IMR-90 (cell line): ENCODE measurements at regions not wholly inside any gene's neighbourhood (a gene's known extent, or its start where the extent isn't known, plus 50 kb on each side); places are given as distances from the start of the nearest gene placed in this dataset.

Experiments used
- BHLHE40 ChIP-seq: fragments of 150-350 bp; IDR thresholded peaks from 2 replicates; pipeline ENCODE4 v1.6.1; 2016; ENCODE audit warnings: mild to moderate bottlenecking, low read depth, low read length
- CEBPB ChIP-seq: IDR thresholded peaks from 2 replicates; pipeline ENCODE4 v1.6.1; 2012; ENCODE audit warnings: low read depth, low read length, improper control_type of control experiment
- CHD1 ChIP-seq: IDR thresholded peaks from 2 replicates; pipeline ENCODE4 v1.6.1; 2012; ENCODE audit warnings: low read depth, low read length, improper control_type of control experiment
- FOS ChIP-seq: fragments of 150-350 bp; IDR thresholded peaks from 2 replicates; pipeline ENCODE4 v1.6.1; 2016; ENCODE audit warnings: low read depth, low read length
- MAFK ChIP-seq: IDR thresholded peaks from 2 replicates; pipeline ENCODE4 v1.6.1; 2012; ENCODE audit warnings: low read depth, low read length, improper control_type of control experiment
- MXI1 ChIP-seq: IDR thresholded peaks from 2 replicates; pipeline ENCODE4 v1.6.1; 2012; ENCODE audit warnings: low read depth, mild to moderate bottlenecking, low read length, moderate library complexity, borderline replicate concordance
- POLR2A ChIP-seq: IDR thresholded peaks from 2 replicates; pipeline ENCODE4 v1.6.1; 2012; ENCODE audit warnings: mild to moderate bottlenecking, low read depth, low read length
- RAD21 ChIP-seq: IDR thresholded peaks from 2 replicates; pipeline ENCODE4 v1.6.1; 2012; ENCODE audit warnings: low read length, improper control_type of control experiment
- RCOR1 ChIP-seq: IDR thresholded peaks from 2 replicates; pipeline ENCODE4 v1.6.1; 2012; ENCODE audit warnings: mild to moderate bottlenecking, low read length, improper control_type of control experiment; ENCODE audit not compliant: insufficient replicate concordance
- RFX5 ChIP-seq: IDR thresholded peaks from 2 replicates; pipeline ENCODE4 v1.8.0; 2012; ENCODE audit warnings: low read depth, mild to moderate bottlenecking, low read length, moderate library complexity
- SMC3 ChIP-seq: fragments of 150-350 bp; IDR thresholded peaks from 2 replicates; pipeline ENCODE4 v1.6.1; 2016; ENCODE audit warnings: low read depth, mild to moderate bottlenecking, antibody characterized with exemption, low read length, moderate library complexity
- TF ChIP-seq, protein P1 (sequence below): conservative IDR thresholded peaks from 2 replicates; pipeline ENCODE4 v1.5.1; 2012; ENCODE audit warnings: mild to moderate bottlenecking, low read depth, low read length, improper control_type of control experiment
- TF ChIP-seq, protein P2 (sequence below): fragments of 150-350 bp; IDR thresholded peaks from 2 replicates; pipeline ENCODE4 v1.6.1; 2017; ENCODE audit warnings: mild to moderate bottlenecking, antibody characterized with exemption, low read length, low read depth

GRCh38 chr10:43857931-43858315 lies 209.2 kb upstream of the ZNF32 start:
- TF ChIP-seq RCOR1, result no peak
- TF ChIP-seq, protein P1, sequence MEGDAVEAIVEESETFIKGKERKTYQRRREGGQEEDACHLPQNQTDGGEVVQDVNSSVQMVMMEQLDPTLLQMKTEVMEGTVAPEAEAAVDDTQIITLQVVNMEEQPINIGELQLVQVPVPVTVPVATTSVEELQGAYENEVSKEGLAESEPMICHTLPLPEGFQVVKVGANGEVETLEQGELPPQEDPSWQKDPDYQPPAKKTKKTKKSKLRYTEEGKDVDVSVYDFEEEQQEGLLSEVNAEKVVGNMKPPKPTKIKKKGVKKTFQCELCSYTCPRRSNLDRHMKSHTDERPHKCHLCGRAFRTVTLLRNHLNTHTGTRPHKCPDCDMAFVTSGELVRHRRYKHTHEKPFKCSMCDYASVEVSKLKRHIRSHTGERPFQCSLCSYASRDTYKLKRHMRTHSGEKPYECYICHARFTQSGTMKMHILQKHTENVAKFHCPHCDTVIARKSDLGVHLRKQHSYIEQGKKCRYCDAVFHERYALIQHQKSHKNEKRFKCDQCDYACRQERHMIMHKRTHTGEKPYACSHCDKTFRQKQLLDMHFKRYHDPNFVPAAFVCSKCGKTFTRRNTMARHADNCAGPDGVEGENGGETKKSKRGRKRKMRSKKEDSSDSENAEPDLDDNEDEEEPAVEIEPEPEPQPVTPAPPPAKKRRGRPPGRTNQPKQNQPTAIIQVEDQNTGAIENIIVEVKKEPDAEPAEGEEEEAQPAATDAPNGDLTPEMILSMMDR, result no peak
- no peak for TF ChIP-seq CEBPB
- TF ChIP-seq, protein P2, sequence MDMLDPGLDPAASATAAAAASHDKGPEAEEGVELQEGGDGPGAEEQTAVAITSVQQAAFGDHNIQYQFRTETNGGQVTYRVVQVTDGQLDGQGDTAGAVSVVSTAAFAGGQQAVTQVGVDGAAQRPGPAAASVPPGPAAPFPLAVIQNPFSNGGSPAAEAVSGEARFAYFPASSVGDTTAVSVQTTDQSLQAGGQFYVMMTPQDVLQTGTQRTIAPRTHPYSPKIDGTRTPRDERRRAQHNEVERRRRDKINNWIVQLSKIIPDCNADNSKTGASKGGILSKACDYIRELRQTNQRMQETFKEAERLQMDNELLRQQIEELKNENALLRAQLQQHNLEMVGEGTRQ, result no peak
- TF ChIP-seq BHLHE40, result no peak
- no peak for TF ChIP-seq POLR2A
- TF ChIP-seq MXI1, result no peak
- no peak for TF ChIP-seq CHD1
- TF ChIP-seq SMC3, result no peak
- TF ChIP-seq FOS, result no peak
- TF ChIP-seq RFX5, result no peak
- no peak for TF ChIP-seq MAFK
- TF ChIP-seq RAD21, result no peak
